Endothelial cell of umbilical vein (primary cell): ENCODE measurements at regions not wholly inside any gene's neighbourhood (a gene's known extent, or its start where the extent isn't known, plus 50 kb on each side); places are given as distances from the start of the nearest gene placed in this dataset.

Experiments
- BruUV-seq: library from RNA; stranded (reverse); fragments of 400-500 nt; replicated peaks from 2 replicates; lab custom pipeline; 2021; lab: Mats Ljungman, UMichigan
- CTCF ChIA-PET: fragments of 300-600, 350-600 bp; sonication (Branson Sonifier 250); formaldehyde crosslinking; loops from one replicate; lab custom pipeline; 2021; ENCODE audit warnings: antibody characterized with exemption, inconsistent platforms; lab: Charles Lee
- POLR2A ChIA-PET: fragments of 300-600, 350-600 bp; sonication (Branson Sonifier 250); formaldehyde crosslinking; loops from one replicate; lab custom pipeline; 2021; ENCODE audit warnings: antibody characterized with exemption, inconsistent platforms; lab: Charles Lee
- DNase-seq: peaks from one replicate; pipeline ENCODE4 v3.0.0-alpha.2; 2011; ENCODE audit warnings: low read depth, low spot score
- FAIRE-seq: peaks from 2 replicates; lab custom pipeline; 2011; peaks lifted over from hg19 to GRCh38; lab: Jason Lieb, UNC
- H2AFZ ChIP-seq: 2 replicates; pipeline ENCODE4 v1.6.0; 2012; ENCODE audit warnings: low read depth, low read length, control low read depth, inconsistent platforms
- H3K27ac ChIP-seq: 2 replicates; pipeline ENCODE4 v1.5.1; 2011; ENCODE audit warnings: low read depth, mild to moderate bottlenecking, control low read depth, low read length, moderate library complexity; ENCODE audit not compliant: insufficient read depth
- H3K27me3 ChIP-seq, 2 experiments: 2 replicates each; pipeline versions ENCODE4 v1.6.0 to v1.6.1; 2011; ENCODE audit warnings: low read length in 2 of 2, mixed read lengths in 1 of 2; ENCODE audit not compliant: control insufficient read depth in 2 of 2, insufficient read depth in 2 of 2
- H3K36me3 ChIP-seq, 2 experiments: 2 replicates in 1 of 2; 3 replicates in 1 of 2; pipeline ENCODE4 v1.5.1; 2011; ENCODE audit warnings: low read length in 2 of 2, mild to moderate bottlenecking in 1 of 2, moderate library complexity in 1 of 2; ENCODE audit not compliant: control insufficient read depth in 2 of 2, insufficient read depth in 2 of 2; ENCODE audit errors: extremely low read depth in 1 of 2
- H3K4me1 ChIP-seq: 3 replicates; pipeline ENCODE4 v1.5.1; 2011; ENCODE audit warnings: mild to moderate bottlenecking, low read length; ENCODE audit not compliant: control insufficient read depth, insufficient read depth; ENCODE audit errors: extremely low read depth
- H3K4me2 ChIP-seq: 2 replicates; pipeline ENCODE4 v1.6.1; 2011; ENCODE audit warnings: low read length, control low read depth, mixed read lengths; ENCODE audit not compliant: insufficient read depth
- H3K4me3 ChIP-seq, 3 experiments: fragments of 200-600 bp in 1 of 3; sonication (generic), shearing (Covaris generic) in 1 of 3; replicated peaks in 1 of 3; 2 replicates each; pipeline ENCODE4 v1.5.1; 2011 to 2016; ENCODE audit warnings: control low read depth in 3 of 3, low read length in 3 of 3, mild to moderate bottlenecking in 2 of 3, inconsistent platforms in 1 of 3, low read depth in 1 of 3, moderate library complexity in 1 of 3; ENCODE audit not compliant: insufficient read depth in 1 of 3
- H3K79me2 ChIP-seq: 2 replicates; pipeline ENCODE4 v1.6.0; 2012; ENCODE audit warnings: low read length, inconsistent platforms; ENCODE audit not compliant: control insufficient read depth, insufficient read depth
- H3K9ac ChIP-seq: replicated peaks from 2 replicates; pipeline ENCODE3; 2011; ENCODE audit warnings: low read length, control low read depth; ENCODE audit not compliant: insufficient read depth; ENCODE audit errors: extremely low read depth
- H3K9me1 ChIP-seq: replicated peaks from 3 replicates; pipeline ENCODE4 v1.6.0; 2011; ENCODE audit warnings: mild to moderate bottlenecking, low read length; ENCODE audit not compliant: control insufficient read depth, insufficient read depth; ENCODE audit errors: extremely low read depth
- H3K9me3 ChIP-seq: replicated peaks from 2 replicates; pipeline ENCODE4 v1.5.1; 2012; ENCODE audit warnings: low read length, inconsistent platforms; ENCODE audit not compliant: control insufficient read depth, insufficient read depth
- H4K20me1 ChIP-seq: replicated peaks from 2 replicates; pipeline ENCODE3; 2011; ENCODE audit warnings: mild to moderate bottlenecking, low read length; ENCODE audit not compliant: control insufficient read depth, insufficient read depth; ENCODE audit errors: extremely low read depth
- CTCF ChIP-seq, 2 donors: IDR thresholded peaks; 1 replicate in 1 of 2; 2 replicates in 1 of 2; pipeline ENCODE4 v1.5.1; 2011; ENCODE audit warnings: low read length in 2 of 2, mild to moderate bottlenecking in 2 of 2, moderate library complexity in 2 of 2, control low read depth in 1 of 2, inconsistent platforms in 1 of 2, low read depth in 1 of 2; ENCODE audit not compliant: insufficient read depth in 1 of 2; ENCODE audit errors: extremely low read depth in 1 of 2
- EZH2 ChIP-seq: IDR thresholded peaks from 2 replicates; pipeline ENCODE4 v1.6.1; 2012; ENCODE audit warnings: borderline replicate concordance, low read depth, mild to moderate bottlenecking, moderate library complexity, low read length, inconsistent platforms; ENCODE audit not compliant: severe bottlenecking
- FOS ChIP-seq: IDR thresholded peaks from 2 replicates; pipeline ENCODE4 v1.6.1; 2011; ENCODE audit warnings: mild to moderate bottlenecking, low read length, moderate library complexity, borderline replicate concordance; ENCODE audit not compliant: insufficient read depth
- GATA2 ChIP-seq: IDR thresholded peaks from 2 replicates; pipeline ENCODE4 v1.7.0; 2011; ENCODE audit warnings: low read depth, mild to moderate bottlenecking, moderate library complexity, mixed read lengths, low read length; ENCODE audit not compliant: insufficient read length, insufficient read depth
- JUN ChIP-seq: IDR thresholded peaks from 2 replicates; pipeline ENCODE4 v1.6.1; 2011; ENCODE audit warnings: borderline replicate concordance, low read depth; ENCODE audit not compliant: insufficient read length, insufficient read depth
- MAX ChIP-seq: IDR thresholded peaks from 2 replicates; pipeline ENCODE4 v1.6.1; 2011; ENCODE audit not compliant: insufficient read depth, insufficient read length
- MYC ChIP-seq: IDR thresholded peaks from one replicate; pipeline ENCODE4 v1.6.1; 2011; ENCODE audit warnings: mild to moderate bottlenecking, low read depth, low read length
- POLR2A ChIP-seq: IDR thresholded peaks from 2 replicates; pipeline ENCODE4 v1.6.1; 2012; ENCODE audit warnings: low read depth, mild to moderate bottlenecking, control low read depth, low read length
- POLR2AphosphoS5 ChIP-seq: IDR thresholded peaks from 2 replicates; pipeline ENCODE4 v1.6.1; 2012; ENCODE audit warnings: low read depth, mild to moderate bottlenecking, control low read depth, low read length, moderate library complexity; ENCODE audit not compliant: insufficient read depth
- dilution Hi-C: fragments of 300-500 bp; cut with MboI; formaldehyde crosslinking; loops from one replicate; pipeline ENCODE4 v1.15.0; 2019; ENCODE audit warnings: low sequenced_read_pairs; ENCODE audit not compliant: extremely low pct_ligation_motif_present
- intact Hi-C: fragments of 100-400 bp; cut with micrococcal nuclease; formaldehyde crosslinking; loops from one replicate; pipeline ENCODE4 v1.10.0; 2022

GRCh38 chr1:188599313-188599712 lies 1770.6 kb downstream of the PLA2G4A start:
- dilution Hi-C loops: no loop called here
- no peak overlapping the region for H3K27ac ChIP-seq
- no peak for TF ChIP-seq FOS
- TF ChIP-seq JUN: no peak
- no peak for TF ChIP-seq POLR2AphosphoS5
- no peak for TF ChIP-seq MYC
- TF ChIP-seq EZH2: no peak
- no peak for TF ChIP-seq GATA2
- TF ChIP-seq CTCF (IDR thresholded peaks at IDR 0.05; ENCODE audit: extremely low read depth in 1 of 2, insufficient read depth in 1 of 2, low read depth in 1 of 2, low read length in 2 of 2): no peak
- TF ChIP-seq POLR2A: no peak
- no peak for TF ChIP-seq MAX
- DNase-seq (no peak), FAIRE-seq (no peak)
- H3K9me3 ChIP-seq: no peaks in the 10 kb centered on the region
- no peaks in the 10 kb centered on the region for H3K79me2 ChIP-seq
- no peak overlapping the region for H3K4me2 ChIP-seq
- H3K4me3 ChIP-seq: no peak overlapping the region
- no peaks in the 10 kb centered on the region for H3K4me1 ChIP-seq
- H4K20me1 ChIP-seq: no peaks in the 10 kb centered on the region
- H3K27me3 ChIP-seq: no peaks in the 10 kb centered on the region
- intact Hi-C loops: no loop called here
- H3K9me1 ChIP-seq: no peaks in the 10 kb centered on the region
- POLR2A ChIA-PET: interaction anchor here (0.6 kb wide), 1 partner anchor 1880 kb away, joined by 3 read pairs; no protein-coding TSS in a partner anchor
- no TSS peak for BruUV-seq
- CTCF ChIA-PET: interaction anchor here (0.7 to 1.6 kb wide), 2 partner anchors 9 to 671 kb away, joined by 3 to 5 read pairs; no protein-coding TSS in a partner anchor
- no peaks in the 10 kb centered on the region for H3K36me3 ChIP-seq
- H3K9ac ChIP-seq: no peak overlapping the region
- no peak overlapping the region for H2AFZ ChIP-seq
